Effector memory CD8-positive, alpha-beta T cell (primary cell): ENCODE measurements at regions not wholly inside any gene's neighbourhood (a gene's known extent, or its start where the extent isn't known, plus 50 kb on each side); places are given as distances from the start of the nearest gene placed in this dataset.

Experiments used
- ATAC-seq: fragments of 150-1000 bp; cut with Tn5 transposase; replicated peaks from 2 replicates; pipeline ENCODE4 v1.10.0; 2021; ENCODE audit warnings: mild to moderate bottlenecking, moderate library complexity
- DNase-seq, 3 experiments: peaks; one replicate each; pipeline ENCODE4 v3.0.0; 2021
- H3K27ac Mint-ChIP-seq, 2 donors: one replicate each; pipeline ENCODE4 v1.8.0; 2022; ENCODE audit warnings: mild to moderate bottlenecking in 2 of 2, mixed read lengths in 2 of 2, moderate library complexity in 2 of 2
- H3K27me3 Mint-ChIP-seq, 2 donors: one replicate each; pipeline ENCODE4 v1.8.0; 2022; ENCODE audit warnings: mixed read lengths in 2 of 2
- H3K36me3 Mint-ChIP-seq: one replicate; pipeline ENCODE4 v1.8.0; 2022; ENCODE audit warnings: mild to moderate bottlenecking, moderate library complexity, mixed read lengths; ENCODE audit not compliant: insufficient read depth
- H3K4me1 Mint-ChIP-seq, 2 donors: one replicate each; pipeline ENCODE4 v1.8.0; 2022; ENCODE audit warnings: low read depth in 2 of 2, mixed read lengths in 2 of 2
- H3K4me3 Mint-ChIP-seq, 2 donors: one replicate each; pipeline ENCODE4 v1.8.0; 2022; ENCODE audit warnings: mild to moderate bottlenecking in 2 of 2, mixed read lengths in 2 of 2, moderate library complexity in 2 of 2
- H3K9me3 Mint-ChIP-seq, 2 donors: one replicate each; pipeline ENCODE4 v1.8.0; 2022; ENCODE audit warnings: mixed read lengths in 2 of 2

DNA sequence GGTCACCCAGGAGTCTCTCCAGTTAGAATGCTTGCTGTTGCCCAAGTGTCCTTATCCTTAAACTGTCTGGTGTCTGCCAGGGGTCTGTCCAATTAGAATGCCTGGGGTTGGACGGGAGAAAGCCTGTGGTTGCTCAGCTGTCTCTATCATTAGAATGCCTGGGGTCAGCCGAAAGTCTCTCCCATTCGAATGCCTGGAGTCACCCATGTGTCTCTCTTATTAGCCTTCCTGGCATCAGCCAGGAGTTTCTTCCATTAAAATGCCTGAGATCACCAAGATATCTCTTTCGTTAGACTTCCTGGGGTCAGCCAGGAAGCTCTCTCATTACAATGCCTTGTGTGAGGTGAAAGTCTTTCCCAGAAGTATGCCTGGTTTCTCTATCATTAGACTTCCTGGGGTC, 1521.0 kb downstream of the UQCRFS1 start:
- no peaks in the 10 kb centered on the region for H3K36me3 Mint-ChIP-seq
- ATAC-seq (no peak), DNase-seq (no peak)
- H3K27me3 Mint-ChIP-seq: no peaks in the 10 kb centered on the region
- no peak overlapping the region for H3K27ac Mint-ChIP-seq
- H3K9me3 Mint-ChIP-seq: peaks cover 3 to 35% of the 10 kb centered on the region in 2 donors
- no peaks in the 10 kb centered on the region for H3K4me1 Mint-ChIP-seq
- H3K4me3 Mint-ChIP-seq: no peak overlapping the region

DNA sequence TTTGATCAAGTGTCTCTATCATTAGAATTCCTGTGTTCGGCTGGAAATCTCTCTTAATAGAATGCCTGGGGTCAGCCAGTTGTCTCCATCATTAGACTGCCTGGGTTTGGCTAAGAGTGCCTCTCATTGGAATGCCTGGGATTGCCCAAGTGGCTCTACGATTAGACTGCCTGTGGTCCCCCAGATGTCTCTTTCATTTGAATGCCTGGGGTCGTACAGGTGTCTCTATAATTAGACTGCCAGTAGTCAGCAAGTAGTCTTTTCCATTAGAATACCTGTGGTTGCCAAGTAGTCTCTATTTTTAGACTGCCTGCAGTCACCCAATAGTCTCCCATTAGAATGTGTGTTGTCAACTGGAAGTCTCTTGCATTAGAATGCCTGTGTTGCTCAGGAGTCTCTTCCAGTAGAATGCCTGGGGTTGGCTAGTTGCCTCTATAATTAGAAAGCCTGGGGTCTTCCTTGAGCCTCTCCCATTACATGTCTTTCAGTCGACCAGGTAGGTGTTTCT, 1523.2 kb downstream of the UQCRFS1 start:
- no peak for DNase-seq
- no peaks in the 10 kb centered on the region for H3K36me3 Mint-ChIP-seq
- no peak for ATAC-seq

GRCh38 chr19:27684293-27684692, 1528.7 kb downstream of the UQCRFS1 start:
- Mint-ChIP-seq H3K4me1 (no peaks in the 10 kb centered on the region), H3K36me3 (no peaks in the 10 kb centered on the region), H3K4me3 (no peak overlapping the region), H3K9me3 (peaks cover 3 to 5% of the 10 kb centered on the region in 2 donors), H3K27me3 (no peaks in the 10 kb centered on the region), H3K27ac (no peak overlapping the region)
- ATAC-seq (no peak), DNase-seq (no peak)

More for the DNA sequence above, 1523.2 kb downstream of the UQCRFS1 start:
- peaks cover 3 to 33% of the 10 kb centered on the region in 2 donors for H3K9me3 Mint-ChIP-seq
- H3K4me1 Mint-ChIP-seq: no peaks in the 10 kb centered on the region
- no peaks in the 10 kb centered on the region for H3K27me3 Mint-ChIP-seq
- no peak overlapping the region for H3K4me3 Mint-ChIP-seq
- H3K27ac Mint-ChIP-seq: no peak overlapping the region

- DNase-seq: no peak
- Mint-ChIP-seq H3K9me3 (peaks cover 5 to 28% of the 10 kb centered on the region in 2 donors), H3K27ac (no peak overlapping the region), H3K36me3 (no peaks in the 10 kb centered on the region), H3K4me1 (no peaks in the 10 kb centered on the region), H3K4me3 (no peak overlapping the region), H3K27me3 (no peaks in the 10 kb centered on the region)
- ATAC-seq: no peak
Measured at GRCh38 chr19:27681972-27682371, 1531.0 kb downstream of the UQCRFS1 start.

DNA sequence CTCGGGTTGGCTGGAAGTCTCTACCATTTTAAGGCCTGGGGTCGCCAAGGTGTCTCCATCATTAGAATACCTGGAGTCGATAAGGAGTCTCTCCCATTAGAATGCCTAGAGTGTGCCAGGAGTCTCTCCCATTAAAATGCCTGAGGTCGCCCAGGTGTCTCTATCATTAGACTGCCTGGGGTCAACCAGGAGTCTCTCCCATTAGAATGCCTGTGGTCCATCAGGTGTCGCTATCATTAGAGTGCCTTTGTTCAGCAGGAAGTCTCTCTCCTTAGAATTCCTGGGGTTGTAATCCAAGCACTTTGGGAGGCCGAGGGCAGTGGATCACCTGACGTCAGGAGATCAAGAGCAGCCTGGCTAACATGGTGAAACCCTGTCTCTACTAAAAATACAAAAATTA, 1533.0 kb downstream of the UQCRFS1 start:
- no peak for ATAC-seq
- H3K36me3 Mint-ChIP-seq: no peaks in the 10 kb centered on the region
- no peak overlapping the region for H3K27ac Mint-ChIP-seq
- no peak for DNase-seq
- H3K27me3 Mint-ChIP-seq: no peaks in the 10 kb centered on the region
- peaks cover 11 to 36% of the 10 kb centered on the region in 2 donors for H3K9me3 Mint-ChIP-seq
- H3K4me1 Mint-ChIP-seq: no peaks in the 10 kb centered on the region
- H3K4me3 Mint-ChIP-seq: no peak overlapping the region

DNA sequence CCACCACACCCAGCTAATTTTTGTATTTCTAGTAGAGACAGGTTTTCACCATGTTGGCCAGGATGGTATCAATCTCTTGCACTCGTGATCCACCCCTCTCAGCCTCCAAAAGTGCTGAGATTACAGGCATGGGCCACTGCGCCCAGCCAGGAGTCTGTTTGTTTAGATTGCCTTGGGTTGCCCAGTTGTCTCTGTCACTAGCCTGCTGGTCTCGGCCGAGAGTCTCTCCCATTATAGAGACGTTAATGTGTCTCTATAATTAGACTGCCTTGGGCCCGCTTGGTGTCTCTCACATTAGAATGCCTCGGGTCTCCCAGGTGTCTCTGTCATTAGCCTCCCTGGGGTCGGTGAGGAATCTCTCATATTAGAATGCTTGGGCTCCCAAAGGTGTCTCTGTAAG, 1533.6 kb downstream of the UQCRFS1 start:
- peaks cover 11 to 41% of the 10 kb centered on the region in 2 donors for H3K9me3 Mint-ChIP-seq
- ATAC-seq: no peak
- H3K27ac Mint-ChIP-seq: no peak overlapping the region
- H3K36me3 Mint-ChIP-seq: peaks cover 1% of the 10 kb centered on the region
- no peaks in the 10 kb centered on the region for H3K4me1 Mint-ChIP-seq
- H3K27me3 Mint-ChIP-seq: no peaks in the 10 kb centered on the region
- no peak for DNase-seq
- H3K4me3 Mint-ChIP-seq: no peak overlapping the region

DNA sequence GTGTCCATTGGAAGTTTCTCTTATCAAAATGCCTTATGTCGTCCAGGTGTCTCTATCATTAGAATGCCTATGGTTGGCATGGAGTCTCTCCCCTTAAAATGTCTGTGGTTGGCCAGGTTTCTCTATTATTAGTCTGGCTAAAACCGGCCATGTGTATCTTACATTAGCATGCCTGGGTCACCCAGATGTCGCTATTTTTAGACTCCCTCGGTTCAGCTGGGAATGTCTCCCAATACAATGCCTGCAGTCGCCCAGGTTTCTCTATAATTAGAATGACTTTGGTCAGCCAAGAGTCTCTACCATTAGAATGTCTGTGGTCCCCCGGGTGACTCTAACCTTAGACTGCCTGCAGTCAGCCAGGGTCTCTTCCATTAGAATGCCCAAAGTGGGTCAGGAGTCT, 1536.1 kb downstream of the UQCRFS1 start:
- H3K27ac Mint-ChIP-seq: no peak overlapping the region
- no peaks in the 10 kb centered on the region for H3K27me3 Mint-ChIP-seq
- H3K36me3 Mint-ChIP-seq: peaks cover 2% of the 10 kb centered on the region
- peaks cover 19 to 47% of the 10 kb centered on the region in 2 donors for H3K9me3 Mint-ChIP-seq
- H3K4me1 Mint-ChIP-seq: no peaks in the 10 kb centered on the region
- no peak overlapping the region for H3K4me3 Mint-ChIP-seq
- DNase-seq (no peak), ATAC-seq (no peak)

DNA sequence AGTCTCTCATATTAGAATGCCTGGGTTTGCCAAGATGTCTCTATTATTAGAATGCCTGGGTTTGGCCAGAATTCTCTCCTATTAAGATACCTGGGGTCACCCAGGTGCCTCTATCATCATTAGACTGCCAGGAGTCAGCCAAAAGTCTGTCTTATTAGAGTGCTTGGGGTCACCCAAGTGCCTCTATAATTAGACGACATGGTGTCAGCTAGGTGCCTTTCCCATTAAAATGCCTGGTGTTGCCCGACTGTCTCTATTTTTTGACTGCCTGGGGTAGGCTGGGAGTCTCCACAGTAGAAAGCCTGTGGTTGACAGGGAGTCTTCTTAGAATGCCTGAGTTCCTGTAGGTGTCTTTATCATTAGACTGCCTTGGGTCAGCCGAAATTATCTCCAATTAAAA, 1536.6 kb downstream of the UQCRFS1 start:
- DNase-seq (no peak), ATAC-seq (no peak)
- no peak overlapping the region for H3K27ac Mint-ChIP-seq
- no peaks in the 10 kb centered on the region for H3K4me1 Mint-ChIP-seq
- peaks cover 19 to 49% of the 10 kb centered on the region in 2 donors for H3K9me3 Mint-ChIP-seq
- H3K4me3 Mint-ChIP-seq: no peak overlapping the region
- H3K36me3 Mint-ChIP-seq: peaks cover 2% of the 10 kb centered on the region
- no peaks in the 10 kb centered on the region for H3K27me3 Mint-ChIP-seq

GRCh38 chr19:27675771-27676170, 1537.2 kb downstream of the UQCRFS1 start:
- Mint-ChIP-seq H3K36me3 (peaks cover 2% of the 10 kb centered on the region), H3K9me3 (peaks cover 19 to 49% of the 10 kb centered on the region in 2 donors), H3K4me3 (no peak overlapping the region), H3K27ac (no peak overlapping the region), H3K27me3 (no peaks in the 10 kb centered on the region), H3K4me1 (no peaks in the 10 kb centered on the region)
- DNase-seq (no peak), ATAC-seq (no peak)

GRCh38 chr19:27674701-27675100, 1538.2 kb downstream of the UQCRFS1 start:
- Mint-ChIP-seq H3K36me3 (peaks cover 2% of the 10 kb centered on the region), H3K9me3 (peaks cover 22 to 56% of the 10 kb centered on the region in 2 donors), H3K4me3 (no peak overlapping the region), H3K27me3 (no peaks in the 10 kb centered on the region), H3K27ac (no peak overlapping the region), H3K4me1 (no peaks in the 10 kb centered on the region)
- no peak for ATAC-seq
- no peak for DNase-seq

GRCh38 chr19:27673986-27674385, 1539.0 kb downstream of the UQCRFS1 start:
- Mint-ChIP-seq H3K4me3 (no peak overlapping the region), H3K4me1 (no peaks in the 10 kb centered on the region), H3K27me3 (no peaks in the 10 kb centered on the region), H3K27ac (no peak overlapping the region), H3K36me3 (peaks cover 2% of the 10 kb centered on the region), H3K9me3 (peaks cover 23 to 49% of the 10 kb centered on the region in 2 donors)
- DNase-seq: no peak
- no peak for ATAC-seq

DNA sequence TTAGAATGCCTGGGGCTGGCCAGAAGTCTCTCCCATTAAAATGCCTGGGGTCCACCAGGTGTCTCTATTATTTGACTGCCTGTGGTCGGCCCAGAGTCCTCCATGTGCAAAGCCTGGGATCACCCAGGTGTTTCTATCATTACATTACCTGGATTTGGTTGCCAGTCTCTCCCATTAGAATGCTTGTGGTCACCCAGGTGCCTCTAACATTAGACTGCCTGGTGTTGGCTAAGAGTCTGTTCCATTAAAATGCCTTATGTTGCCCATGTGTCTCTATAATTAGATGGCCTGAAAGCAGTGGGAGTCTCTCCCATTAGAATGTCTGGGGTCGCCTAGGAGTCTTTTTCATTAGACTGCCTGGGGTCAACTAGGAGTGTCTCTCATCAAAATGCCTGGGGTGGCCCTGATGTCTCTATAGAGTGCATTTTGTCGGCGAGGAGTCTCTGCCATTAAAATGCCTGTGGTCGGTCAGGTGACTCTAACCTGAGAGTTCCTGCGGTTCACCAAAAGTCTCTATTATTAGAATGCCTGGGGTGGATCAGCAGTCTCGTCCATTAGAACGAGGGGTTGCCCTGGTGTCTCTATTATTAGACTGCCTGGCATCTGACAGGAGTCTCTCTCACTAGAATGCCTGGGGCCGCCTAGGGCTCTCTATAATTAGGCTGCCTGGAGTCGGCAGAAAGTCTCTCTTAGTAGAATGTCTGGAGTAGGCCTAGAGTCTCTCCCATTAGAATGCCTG, 1540.5 kb downstream of the UQCRFS1 start:
- Mint-ChIP-seq H3K9me3 (peaks cover 22 to 34% of the 10 kb centered on the region in 2 donors), H3K4me3 (no peak overlapping the region)

DNA sequence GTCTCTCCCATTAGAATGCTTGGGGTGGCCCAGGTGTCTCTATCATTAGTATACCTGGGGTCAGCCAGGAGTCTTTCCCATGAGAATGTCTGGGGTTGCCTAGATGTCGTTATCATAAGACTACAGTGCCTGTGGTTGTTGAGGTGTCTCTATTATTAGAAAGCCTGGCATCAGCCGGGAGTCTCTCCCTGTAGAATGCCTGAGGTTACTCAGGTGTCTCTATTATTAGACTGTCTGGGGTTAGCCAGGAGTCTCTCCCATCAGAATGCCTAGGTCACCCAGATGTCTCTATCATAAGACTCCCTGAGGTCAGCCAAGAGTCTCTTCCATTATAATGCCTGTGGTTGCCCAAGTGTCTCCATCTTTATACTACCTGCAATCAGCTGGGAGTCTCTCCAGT, 1541.1 kb downstream of the UQCRFS1 start:
- H3K27me3 Mint-ChIP-seq: no peaks in the 10 kb centered on the region
- ATAC-seq (no peak), DNase-seq (no peak)
- H3K4me1 Mint-ChIP-seq: no peaks in the 10 kb centered on the region
- H3K27ac Mint-ChIP-seq: no peak overlapping the region
- H3K4me3 Mint-ChIP-seq: no peak overlapping the region
- H3K9me3 Mint-ChIP-seq: peaks cover 20 to 28% of the 10 kb centered on the region in 2 donors
- H3K36me3 Mint-ChIP-seq: peaks cover 2% of the 10 kb centered on the region

More for the DNA sequence above, 1540.5 kb downstream of the UQCRFS1 start:
- H3K27ac Mint-ChIP-seq: no peak overlapping the region
- DNase-seq: no peak
- no peaks in the 10 kb centered on the region for H3K27me3 Mint-ChIP-seq
- peaks cover 2% of the 10 kb centered on the region for H3K36me3 Mint-ChIP-seq
- ATAC-seq: no peak
- H3K4me1 Mint-ChIP-seq: no peaks in the 10 kb centered on the region

DNA sequence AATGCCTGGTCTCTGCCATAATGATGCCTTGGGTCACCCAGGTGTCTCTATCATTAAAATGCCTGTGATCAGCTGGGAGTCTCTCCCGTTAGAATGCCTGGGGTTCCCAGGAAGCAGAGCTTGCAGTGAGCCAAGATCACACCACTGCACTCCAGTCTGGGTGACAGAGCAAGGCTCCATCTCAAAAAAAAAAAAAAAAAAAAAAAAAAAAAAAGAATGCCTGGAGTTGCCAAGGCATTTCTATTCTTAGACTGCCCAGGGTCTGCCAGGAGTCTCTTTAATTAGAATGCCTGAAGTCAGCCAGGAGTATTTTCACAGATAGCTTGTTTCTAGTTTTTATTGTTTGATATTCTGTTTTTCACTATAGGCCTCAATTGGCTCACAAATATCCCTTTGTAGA, 1552.5 kb downstream of the UQCRFS1 start:
- H3K9me3 Mint-ChIP-seq: peaks cover 15 to 30% of the 10 kb centered on the region in 2 donors
- no peaks in the 10 kb centered on the region for H3K4me1 Mint-ChIP-seq
- DNase-seq (no peak), ATAC-seq (no peak)
- H3K36me3 Mint-ChIP-seq: no peaks in the 10 kb centered on the region
- no peak overlapping the region for H3K27ac Mint-ChIP-seq
- no peaks in the 10 kb centered on the region for H3K27me3 Mint-ChIP-seq
- H3K4me3 Mint-ChIP-seq: no peak overlapping the region
